ENCODE measurements at regions not wholly inside any gene's neighbourhood (a gene's known extent, or its start where the extent isn't known, plus 50 kb on each side); places are given as distances from the start of the nearest gene placed in this dataset.
"Not testable (repeated sequence)": the region's sequence is repeated elsewhere in the genome, so short reads cannot be mapped to it uniquely, and the experiment has no call there.

- H3K9me3 Mint-ChIP-seq, result no peaks in the 10 kb centered on the region
- no peak overlapping the region for H3K27ac Mint-ChIP-seq
- H3K4me1 Mint-ChIP-seq (ENCODE audit: low read depth), result no peaks in the 10 kb centered on the region
- CTCF ChIA-PET, result no interaction called here
- POLR2A ChIA-PET, result no interaction called here
- H3K27me3 Mint-ChIP-seq, result peaks cover 5% of the 10 kb centered on the region
- no peak for DNase-seq
- no peaks in the 10 kb centered on the region for H3K36me3 Mint-ChIP-seq
- no peak overlapping the region for H3K4me3 Mint-ChIP-seq
- intact Hi-C loops (cut with micrococcal nuclease), result no loop called here
Observed at GRCh38 chr6:169976301-169977081, 225.1 kb downstream of the ERMARD start.

GRCh38 chr6:169975701-169976100 is 224.3 kb downstream of the ERMARD start:
- Mint-ChIP-seq H3K9me3 (no peaks in the 10 kb centered on the region), H3K27me3 (peaks cover 5% of the 10 kb centered on the region), H3K36me3 (no peaks in the 10 kb centered on the region), H3K27ac (no peak overlapping the region), H3K4me1 (ENCODE audit: low read depth) (no peaks in the 10 kb centered on the region), H3K4me3 (no peak overlapping the region)
- intact Hi-C loops (cut with micrococcal nuclease), result no loop called here
- DNase-seq, result no peak
- ChIA-PET POLR2A (no interaction called here), CTCF (no interaction called here)

DNA sequence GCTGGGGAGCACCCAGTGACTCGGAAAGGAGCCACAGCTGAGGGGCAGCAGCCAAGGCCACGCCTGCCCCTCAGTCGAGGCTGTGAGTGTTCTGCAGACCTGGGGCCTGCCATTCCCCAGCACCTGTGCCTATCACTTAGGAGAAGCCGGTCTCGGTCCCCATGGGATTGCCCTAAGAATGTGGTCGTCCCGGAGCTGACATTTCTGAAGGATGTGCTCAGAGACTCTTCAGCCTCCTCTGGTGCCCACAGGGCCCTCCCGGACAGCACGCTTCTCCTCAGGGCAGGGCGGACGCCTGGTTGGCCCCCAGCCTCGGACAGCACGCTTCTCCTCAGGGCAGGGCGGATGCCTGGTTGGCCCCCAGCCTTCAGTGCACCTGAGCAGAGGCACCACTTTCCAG is 223.9 kb downstream of the ERMARD start:
- CTCF ChIA-PET, result no interaction called here
- no peak for DNase-seq
- no peak overlapping the region for H3K4me3 Mint-ChIP-seq
- H3K27ac Mint-ChIP-seq, result no peak overlapping the region
- H3K4me1 Mint-ChIP-seq (ENCODE audit: low read depth), result no peaks in the 10 kb centered on the region
- intact Hi-C loops (cut with micrococcal nuclease), result no loop called here
- H3K36me3 Mint-ChIP-seq, result no peaks in the 10 kb centered on the region
- POLR2A ChIA-PET, result no interaction called here
- H3K9me3 Mint-ChIP-seq, result no peaks in the 10 kb centered on the region
- peaks cover 5% of the 10 kb centered on the region for H3K27me3 Mint-ChIP-seq

DNA sequence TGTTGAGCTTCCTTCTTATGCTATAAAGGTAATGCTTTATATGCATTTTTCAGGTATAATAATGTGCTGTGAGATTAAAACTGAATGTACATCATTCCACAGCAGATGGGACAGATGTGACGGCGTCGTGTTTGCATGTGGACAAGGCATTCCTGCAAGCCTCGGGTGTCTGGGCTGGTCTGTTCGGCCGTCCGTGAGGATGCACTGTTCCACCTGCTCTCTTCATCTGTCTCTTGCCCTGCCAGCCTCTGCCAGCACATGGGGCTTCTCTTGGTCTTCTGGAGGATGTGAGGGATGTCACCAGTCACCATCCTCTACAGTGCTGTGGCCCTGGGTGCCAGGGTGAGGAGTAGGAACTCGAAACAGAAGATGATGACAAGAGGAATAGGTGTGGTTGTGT is 223.2 kb downstream of the ERMARD start:
- ChIA-PET POLR2A (no interaction called here), CTCF (no interaction called here)
- H3K27ac Mint-ChIP-seq, result no peak overlapping the region
- peaks cover 5% of the 10 kb centered on the region for H3K27me3 Mint-ChIP-seq
- no peak overlapping the region for H3K4me3 Mint-ChIP-seq
- H3K9me3 Mint-ChIP-seq, result no peaks in the 10 kb centered on the region
- no peaks in the 10 kb centered on the region for H3K4me1 Mint-ChIP-seq (ENCODE audit: low read depth)
- peak; percentile 8 for DNase-seq
- no peaks in the 10 kb centered on the region for H3K36me3 Mint-ChIP-seq
- intact Hi-C loops (cut with micrococcal nuclease), result no loop called here

DNA sequence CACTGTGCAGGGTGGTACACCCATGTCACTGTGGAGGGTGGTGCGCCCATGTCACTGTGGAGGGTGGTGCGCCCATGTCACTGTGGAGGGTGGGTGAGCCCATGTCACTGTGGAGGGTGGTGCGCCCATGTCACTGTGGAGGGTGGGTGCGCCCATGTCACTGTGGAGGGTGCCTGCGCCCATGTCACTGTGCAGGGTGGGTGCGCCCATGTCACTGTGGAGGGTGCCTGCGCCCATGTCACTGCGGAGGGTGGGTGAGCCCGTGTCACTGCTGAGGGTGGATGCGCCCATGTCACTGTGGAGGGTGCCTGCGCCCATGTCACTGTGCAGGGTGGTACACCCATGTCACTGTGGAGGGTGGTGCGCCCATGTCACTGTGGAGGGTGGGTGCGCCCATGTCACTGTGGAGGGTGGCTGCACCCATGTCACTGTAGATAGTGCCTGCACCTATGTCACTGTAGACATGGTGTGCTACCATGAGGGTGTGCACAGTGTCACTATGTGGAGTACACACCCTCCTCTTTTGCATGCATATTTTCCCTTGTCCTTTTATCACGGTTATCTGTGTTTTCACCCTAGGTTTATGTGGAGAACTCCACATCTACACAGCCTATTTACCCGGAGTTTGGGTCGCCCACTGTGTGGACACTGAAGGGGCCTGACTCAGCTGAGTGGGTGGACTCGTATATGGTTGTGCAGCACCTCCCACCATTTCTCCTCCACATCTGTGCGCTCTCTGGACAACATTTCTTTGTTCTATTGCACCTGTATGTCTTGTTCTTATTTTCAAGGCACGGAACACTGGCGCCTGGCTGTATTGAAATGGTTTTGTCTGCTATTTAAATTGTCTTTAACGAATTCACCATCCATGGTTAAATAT is 222.4 kb downstream of the ERMARD start:
- intact Hi-C loops (cut with micrococcal nuclease); H3K36me3 Mint-ChIP-seq; CTCF ChIA-PET; H3K27ac Mint-ChIP-seq; H3K4me3 Mint-ChIP-seq; H3K4me1 Mint-ChIP-seq (ENCODE audit: low read depth); H3K9me3 Mint-ChIP-seq; POLR2A ChIA-PET; H3K27me3 Mint-ChIP-seq: not testable (repeated sequence)
- DNase-seq, result peak; percentile 7

GRCh38 chr6:169972736-169973135 is 221.3 kb downstream of the ERMARD start:
- Mint-ChIP-seq H3K4me3 (no peak overlapping the region), H3K4me1 (ENCODE audit: low read depth) (no peaks in the 10 kb centered on the region), H3K27me3 (peaks cover 5% of the 10 kb centered on the region), H3K36me3 (no peaks in the 10 kb centered on the region), H3K27ac (no peak overlapping the region), H3K9me3 (no peaks in the 10 kb centered on the region)
- DNase-seq, result no peak
- CTCF ChIA-PET, result no interaction called here
- POLR2A ChIA-PET, result no interaction called here
- intact Hi-C loops (cut with micrococcal nuclease), result no loop called here

- CTCF ChIA-PET, result no interaction called here
- intact Hi-C loops (cut with micrococcal nuclease), result no loop called here
- no peak overlapping the region for H3K4me3 Mint-ChIP-seq
Observed at GRCh38 chr6:169972101-169972651, 220.8 kb downstream of the ERMARD start.

DNA sequence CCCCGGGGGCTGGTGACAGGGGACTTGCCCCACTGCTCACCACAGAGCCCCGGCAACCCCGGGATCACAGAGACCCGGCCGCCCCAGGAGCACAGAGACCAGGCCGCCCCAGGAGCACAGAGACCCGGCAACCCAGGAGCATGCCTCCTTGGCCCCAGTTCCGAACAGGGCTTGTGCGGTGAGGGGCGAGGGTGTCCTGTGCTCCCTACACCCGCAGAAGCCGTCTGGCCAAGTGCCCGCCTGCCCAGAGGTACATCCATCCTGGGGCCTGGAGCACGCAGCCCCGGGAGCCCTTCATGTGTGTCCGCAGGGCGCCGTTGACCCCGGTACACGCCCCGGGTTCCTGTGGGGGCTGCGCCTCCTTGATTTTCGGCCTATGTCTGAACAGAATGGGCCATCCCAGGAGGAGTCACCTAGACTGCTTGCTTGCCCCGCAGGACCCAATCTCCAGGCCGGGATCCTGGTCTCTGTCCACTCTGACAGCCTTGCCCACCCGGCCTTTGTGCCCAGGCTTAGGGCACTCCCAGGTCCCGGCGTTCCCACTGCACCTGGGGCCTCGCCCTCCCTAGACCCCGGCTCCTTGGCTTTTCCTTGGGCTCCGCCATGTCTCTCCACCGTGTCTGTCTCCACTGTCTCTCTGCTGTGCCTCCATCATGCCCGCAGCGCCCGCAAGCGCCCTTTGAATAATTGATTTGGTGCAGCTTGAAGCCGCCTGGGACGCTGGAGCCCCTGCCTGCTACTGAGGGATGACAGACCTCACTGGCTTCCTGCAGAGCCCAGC is 219.8 kb downstream of the ERMARD start:
- no peak for DNase-seq
- POLR2A ChIA-PET, result no interaction called here
- H3K4me3 Mint-ChIP-seq, result no peak overlapping the region
- CTCF ChIA-PET, result no interaction called here
- H3K4me1 Mint-ChIP-seq (ENCODE audit: low read depth), result no peaks in the 10 kb centered on the region
- no peaks in the 10 kb centered on the region for H3K9me3 Mint-ChIP-seq
- intact Hi-C loops (cut with micrococcal nuclease), result no loop called here
- H3K36me3 Mint-ChIP-seq, result no peaks in the 10 kb centered on the region
- H3K27ac Mint-ChIP-seq, result no peak overlapping the region
- peaks cover 3% of the 10 kb centered on the region for H3K27me3 Mint-ChIP-seq

More at GRCh38 chr6:169972101-169972651, 220.8 kb downstream of the ERMARD start:
- no peak for DNase-seq
- Mint-ChIP-seq H3K4me1 (ENCODE audit: low read depth) (no peaks in the 10 kb centered on the region), H3K9me3 (no peaks in the 10 kb centered on the region), H3K27ac (no peak overlapping the region), H3K36me3 (no peaks in the 10 kb centered on the region), H3K27me3 (peaks cover 5% of the 10 kb centered on the region)
- POLR2A ChIA-PET, result no interaction called here

GRCh38 chr6:169970306-169970988 is 219.0 kb downstream of the ERMARD start:
- H3K9me3 Mint-ChIP-seq, result no peaks in the 10 kb centered on the region
- no peak overlapping the region for H3K27ac Mint-ChIP-seq
- H3K4me3 Mint-ChIP-seq, result no peak overlapping the region
- no peaks in the 10 kb centered on the region for H3K27me3 Mint-ChIP-seq
- ChIA-PET CTCF (no interaction called here), POLR2A (no interaction called here)
- H3K36me3 Mint-ChIP-seq, result no peaks in the 10 kb centered on the region
- H3K4me1 Mint-ChIP-seq (ENCODE audit: low read depth), result no peaks in the 10 kb centered on the region
- intact Hi-C loops (cut with micrococcal nuclease), result no loop called here
- no peak for DNase-seq

- no peaks in the 10 kb centered on the region for H3K36me3 Mint-ChIP-seq
- no peak overlapping the region for H3K27ac Mint-ChIP-seq
- intact Hi-C loops (cut with micrococcal nuclease), result no loop called here
- H3K4me3 Mint-ChIP-seq, result no peak overlapping the region
- ChIA-PET CTCF (no interaction called here), POLR2A (no interaction called here)
- DNase-seq, result no peak
- no peaks in the 10 kb centered on the region for H3K4me1 Mint-ChIP-seq (ENCODE audit: low read depth)
- peaks cover 2% of the 10 kb centered on the region for H3K27me3 Mint-ChIP-seq
- H3K9me3 Mint-ChIP-seq, result no peaks in the 10 kb centered on the region
Observed at GRCh38 chr6:169969372-169970099, 218.1 kb downstream of the ERMARD start.

DNA sequence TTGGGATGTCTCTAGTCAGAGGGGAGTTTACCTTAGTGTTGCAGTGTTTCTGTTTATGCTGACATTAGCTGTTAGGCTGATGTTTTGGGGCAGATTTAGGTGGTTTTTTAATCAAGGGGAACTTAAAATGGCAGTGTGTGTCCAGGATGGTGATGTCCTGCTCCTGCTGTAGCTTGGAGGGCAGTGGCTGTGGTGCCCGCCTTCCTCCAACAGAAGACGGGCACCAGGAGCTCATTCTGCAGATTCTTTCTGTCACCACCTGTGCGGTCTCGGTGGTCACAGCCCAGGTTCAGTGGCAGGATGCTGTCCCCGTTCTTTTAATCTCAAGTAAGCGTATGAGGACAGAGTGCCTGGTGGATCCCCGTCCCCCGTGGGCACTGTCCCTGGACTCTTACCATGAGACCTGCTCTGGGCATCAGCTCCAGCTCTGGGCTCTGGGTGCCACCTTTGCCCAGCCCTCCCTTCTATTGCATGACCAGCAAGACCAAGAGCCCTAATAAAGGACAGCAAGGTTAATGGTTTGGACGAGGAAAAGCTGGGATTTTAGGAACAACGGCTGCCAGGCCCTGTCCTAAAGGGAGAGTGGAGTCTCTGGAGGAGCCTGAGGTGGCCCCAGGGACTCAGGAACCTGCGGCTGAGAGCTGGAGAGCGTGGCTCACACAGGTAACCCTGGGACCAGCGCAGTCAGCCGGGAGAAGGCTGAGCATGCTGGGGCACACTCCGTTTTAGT is 217.3 kb downstream of the ERMARD start:
- peaks cover 2% of the 10 kb centered on the region for H3K27me3 Mint-ChIP-seq
- no peak overlapping the region for H3K27ac Mint-ChIP-seq
- no peak overlapping the region for H3K4me3 Mint-ChIP-seq
- intact Hi-C loops (cut with micrococcal nuclease), result no loop called here
- POLR2A ChIA-PET, result no interaction called here
- no peaks in the 10 kb centered on the region for H3K36me3 Mint-ChIP-seq
- no peaks in the 10 kb centered on the region for H3K4me1 Mint-ChIP-seq (ENCODE audit: low read depth)
- H3K9me3 Mint-ChIP-seq, result no peaks in the 10 kb centered on the region
- no peak for DNase-seq
- CTCF ChIA-PET, result no interaction called here
